Keratinocyte (primary cell): ENCODE measurements at regions not wholly inside any gene's neighbourhood (a gene's known extent, or its start where the extent isn't known, plus 50 kb on each side); places are given as distances from the start of the nearest gene placed in this dataset.

Source experiments
- DNase-seq: peaks from one replicate; pipeline ENCODE4 v3.0.0-alpha.2; 2011; ENCODE audit warnings: low read depth, missing footprints, low spot score
- FAIRE-seq: peaks from 2 replicates; lab custom pipeline; 2011; peaks lifted over from hg19 to GRCh38; lab: Jason Lieb, UNC
- H2AFZ ChIP-seq: 2 replicates; pipeline ENCODE4 v1.6.0; 2012; ENCODE audit warnings: low read length, control low read depth, inconsistent platforms; ENCODE audit not compliant: control insufficient read depth
- H3K27ac ChIP-seq: 2 replicates; pipeline ENCODE4 v1.5.1; 2011; ENCODE audit warnings: low read length; ENCODE audit not compliant: control insufficient read depth, insufficient read depth
- H3K27me3 ChIP-seq: 3 replicates; pipeline ENCODE4 v1.6.0; 2011; ENCODE audit warnings: low read length; ENCODE audit not compliant: control insufficient read depth, insufficient read depth; ENCODE audit errors: extremely low read depth
- H3K36me3 ChIP-seq, 2 experiments: 2 replicates in 1 of 2; 3 replicates in 1 of 2; pipeline ENCODE4 v1.5.1; 2011; ENCODE audit warnings: low read length in 2 of 2, mild to moderate bottlenecking in 1 of 2; ENCODE audit not compliant: control insufficient read depth in 2 of 2, insufficient read depth in 2 of 2; ENCODE audit errors: extremely low read depth in 1 of 2
- H3K4me1 ChIP-seq: 3 replicates; pipeline ENCODE4 v1.5.1; 2011; ENCODE audit warnings: low read length; ENCODE audit not compliant: control insufficient read depth, insufficient read depth; ENCODE audit errors: extremely low read depth
- H3K4me2 ChIP-seq: 3 replicates; pipeline ENCODE4 v1.6.0; 2011; ENCODE audit warnings: low read depth, low read length; ENCODE audit not compliant: control insufficient read depth, insufficient read depth; ENCODE audit errors: extremely low read depth
- H3K4me3 ChIP-seq, 3 experiments: fragments of 200-600 bp in 1 of 3; sonication (generic) in 1 of 3; 2 replicates in 2 of 3; 3 replicates in 1 of 3; pipeline ENCODE4 v1.5.1; 2011 to 2016; ENCODE audit warnings: low read length in 3 of 3, mild to moderate bottlenecking in 3 of 3, control low read depth in 2 of 3, inconsistent platforms in 1 of 3, low read depth in 1 of 3, mixed read lengths in 1 of 3, mixed run types in 1 of 3, moderate library complexity in 1 of 3; ENCODE audit not compliant: control insufficient read depth in 2 of 3, insufficient read depth in 2 of 3; ENCODE audit errors: extremely low read depth in 1 of 3
- H3K79me2 ChIP-seq: 2 replicates; pipeline ENCODE4 v1.6.0; 2012; ENCODE audit warnings: low read length; ENCODE audit not compliant: control insufficient read depth, insufficient read depth
- H3K9ac ChIP-seq: 3 replicates; pipeline ENCODE4 v1.6.0; 2011; ENCODE audit warnings: low read length; ENCODE audit not compliant: control insufficient read depth, insufficient read depth; ENCODE audit errors: extremely low read depth
- H3K9me1 ChIP-seq: 3 replicates; pipeline ENCODE4 v1.6.0; 2011; ENCODE audit warnings: low read length; ENCODE audit not compliant: control insufficient read depth, insufficient read depth; ENCODE audit errors: extremely low read depth
- H3K9me3 ChIP-seq: 2 replicates; pipeline ENCODE4 v1.5.1; 2012; ENCODE audit warnings: low read depth, low read length; ENCODE audit not compliant: control insufficient read depth
- H4K20me1 ChIP-seq: 3 replicates; pipeline ENCODE4 v1.6.0; 2011; ENCODE audit warnings: low read length; ENCODE audit not compliant: control insufficient read depth, insufficient read depth; ENCODE audit errors: extremely low read depth
- CTCF ChIP-seq, 3 experiments: IDR thresholded peaks in 1 of 3; conservative IDR thresholded peaks in 1 of 3; optimal IDR thresholded peaks in 1 of 3; 2 replicates in 2 of 3; 3 replicates in 1 of 3; pipeline versions ENCODE3 to v1.5.1; 2011; ENCODE audit warnings: low read length in 3 of 3, mild to moderate bottlenecking in 3 of 3, moderate library complexity in 2 of 3, control low read depth in 1 of 3, inconsistent platforms in 1 of 3; ENCODE audit not compliant: insufficient read depth in 2 of 3; ENCODE audit errors: extremely low read depth in 1 of 3
- EZH2 ChIP-seq: IDR thresholded peaks from one replicate; pipeline ENCODE4 v1.6.1; 2012; ENCODE audit warnings: inconsistent platforms, mild to moderate bottlenecking, low read length, moderate library complexity
- dilution Hi-C: fragments of 300-500 bp; cut with MboI; formaldehyde crosslinking; loops from one replicate; pipeline ENCODE4 v1.7.0; 2020; ENCODE audit warnings: low sequenced_read_pairs; ENCODE audit not compliant: extremely low pct_ligation_motif_present
- small RNA-seq, 3 experiments: library from RNA; depleted of rRNA; stranded (forward); fragments of <200 nt; gene quantifications; one replicate each; pipeline ENCODE3, GENCODE V24; 2012; ENCODE audit warnings: low read depth in 3 of 3, low replicate concordance in 1 of 3; ENCODE audit not compliant: insufficient read length in 3 of 3

- Histone ChIP-seq H4K20me1 (no peaks in the 10 kb centered on the region), H3K27ac (no peak overlapping the region), H3K4me2 (no peak overlapping the region), H2AFZ (no peak overlapping the region), H3K9ac (no peak overlapping the region), H3K27me3 (no peaks in the 10 kb centered on the region), H3K79me2 (no peaks in the 10 kb centered on the region), H3K9me1 (no peaks in the 10 kb centered on the region), H3K9me3 (no peaks in the 10 kb centered on the region), H3K36me3 (no peaks in the 10 kb centered on the region), H3K4me3 (no peak overlapping the region), H3K4me1 (no peaks in the 10 kb centered on the region)
- no peak for TF ChIP-seq EZH2
- TF ChIP-seq CTCF (optimal IDR thresholded peaks at IDR 0.05 in 1 of 3, IDR thresholded peaks at IDR 0.05 in 1 of 3, conservative IDR thresholded peaks at IDR 0.05 in 1 of 3; ENCODE audit: extremely low read depth in 1 of 3, insufficient read depth in 2 of 3, low read length in 3 of 3): no peak
- DNase-seq (no peak), FAIRE-seq (no peak)
- dilution Hi-C loops: no loop called here
Observed at GRCh38 chr1:57474137-57474750, 50.4 kb upstream of the DAB1 start.

Small RNA genes in the stretch of these regions (small RNA-seq; reads per million reads assigned to genes)
- 0 reads per million in 3 experiments for gene AL445193.1
